IMR-90 (cell line): ENCODE measurements at regions not wholly inside any gene's neighbourhood (a gene's known extent, or its start where the extent isn't known, plus 50 kb on each side); places are given as distances from the start of the nearest gene placed in this dataset.

Experiments used
- ATAC-seq: fragments of 200-7000 bp; cut with Tn5 transposase; 2 replicates; pipeline ENCODE4 v1.9.1; 2020; ENCODE audit warnings: low read depth, mild to moderate bottlenecking, moderate library complexity
- BruUV-seq: library from RNA; stranded (reverse); fragments of 400-500 nt; replicated peaks from 2 replicates; lab custom pipeline; 2021; lab: Mats Ljungman, UMichigan
- CTCF ChIA-PET: fragments of 300-600 bp; formaldehyde crosslinking; extraction: SDS; loops from one replicate; lab custom pipeline; 2021; ENCODE audit warnings: antibody characterized with exemption; lab: Yijun Ruan, JAX
- POLR2A ChIA-PET: fragments of 300-600 bp; sonication (Branson Sonifier 250); formaldehyde crosslinking; loops from one replicate; lab custom pipeline; 2022; ENCODE audit warnings: antibody characterized with exemption; ENCODE audit not compliant: unreplicated experiment; lab: Charles Lee
- DNase-seq: peaks from one replicate; pipeline ENCODE4 v3.0.0; 2013
- H2AFZ ChIP-seq: replicated peaks from 2 replicates; pipeline ENCODE3; 2013; ENCODE audit warnings: low read length, mild to moderate bottlenecking; ENCODE audit not compliant: poor library complexity
- H2AK5ac ChIP-seq: 2 replicates; pipeline ENCODE4 v1.6.1; 2013; ENCODE audit warnings: low read depth, low read length, inconsistent platforms
- H2AK9ac ChIP-seq: replicated peaks from 2 replicates; pipeline ENCODE3; 2013; ENCODE audit warnings: mild to moderate bottlenecking, low read depth, low read length, moderate library complexity; ENCODE audit not compliant: poor library complexity
- H2BK120ac ChIP-seq: 2 replicates; pipeline ENCODE4 v1.6.1; 2013; ENCODE audit warnings: low read depth, low read length, inconsistent platforms
- H2BK15ac ChIP-seq: 3 replicates; pipeline ENCODE4 v1.6.1; 2013; ENCODE audit warnings: low read depth, low read length, inconsistent platforms
- H2BK20ac ChIP-seq: 2 replicates; pipeline ENCODE4 v1.6.1; 2013; ENCODE audit warnings: low read depth, mild to moderate bottlenecking, inconsistent platforms, low read length, moderate library complexity
- H2BK5ac ChIP-seq: 2 replicates; pipeline ENCODE4 v1.6.1; 2013; ENCODE audit warnings: mild to moderate bottlenecking, low read depth, low read length, inconsistent platforms; ENCODE audit not compliant: poor library complexity, severe bottlenecking
- H3K14ac ChIP-seq: replicated peaks from 2 replicates; pipeline ENCODE4 v1.6.1; 2013; ENCODE audit warnings: low read depth, low read length, inconsistent platforms
- H3K18ac ChIP-seq: 2 replicates; pipeline ENCODE4 v1.6.1; 2013; ENCODE audit warnings: low read depth, low read length, control low read depth
- H3K23ac ChIP-seq: 2 replicates; pipeline ENCODE4 v1.6.1; 2013; ENCODE audit warnings: low read depth, low read length, inconsistent platforms
- H3K27ac ChIP-seq: 2 replicates; pipeline ENCODE4 v1.5.1; 2013; ENCODE audit warnings: mild to moderate bottlenecking, control low read depth, low read length; ENCODE audit not compliant: insufficient read depth
- H3K27me3 ChIP-seq: 2 replicates; pipeline ENCODE4 v1.6.1; 2013; ENCODE audit warnings: low read length; ENCODE audit not compliant: control insufficient read depth, insufficient read depth
- H3K36me3 ChIP-seq: 2 replicates; pipeline ENCODE4 v1.6.1; 2013; ENCODE audit warnings: low read length, mixed read lengths; ENCODE audit not compliant: control insufficient read depth, insufficient read depth
- H3K4ac ChIP-seq: 2 replicates; pipeline ENCODE4 v1.6.1; 2013; ENCODE audit warnings: low read depth, low read length, inconsistent platforms
- H3K4me1 ChIP-seq: 2 replicates; pipeline ENCODE4 v1.6.1; 2013; ENCODE audit warnings: low read length, mixed read lengths; ENCODE audit not compliant: control insufficient read depth, insufficient read depth
- H3K4me2 ChIP-seq: 2 replicates; pipeline ENCODE4 v1.6.1; 2013; ENCODE audit warnings: low read depth, mild to moderate bottlenecking, control low read depth, low read length, moderate library complexity
- H3K4me3 ChIP-seq: 2 replicates; pipeline ENCODE4 v1.5.1; 2013; ENCODE audit warnings: low read depth, mild to moderate bottlenecking, control low read depth, low read length, moderate library complexity; ENCODE audit not compliant: insufficient read depth
- H3K56ac ChIP-seq: 2 replicates; pipeline ENCODE4 v1.6.1; 2013; ENCODE audit warnings: low read length, inconsistent platforms; ENCODE audit not compliant: insufficient read depth; ENCODE audit errors: extremely low read depth
- H3K79me1 ChIP-seq, 2 experiments: 2 replicates each; pipeline ENCODE4 v1.6.1; 2013; ENCODE audit warnings: low read length in 2 of 2, inconsistent platforms in 1 of 2, low read depth in 1 of 2
- H3K9ac ChIP-seq: 2 replicates; pipeline ENCODE4 v1.6.1; 2013; ENCODE audit warnings: low read depth, low read length, control low read depth
- H3K9me1 ChIP-seq: 2 replicates; pipeline ENCODE4 v1.6.1; 2013; ENCODE audit warnings: low read length, inconsistent platforms; ENCODE audit not compliant: insufficient read depth
- H3K9me3 ChIP-seq: 2 replicates; pipeline ENCODE4 v1.6.1; 2013; ENCODE audit warnings: low read length; ENCODE audit not compliant: control insufficient read depth, insufficient read depth
- H4K20me1 ChIP-seq: 2 replicates; pipeline ENCODE4 v1.6.1; 2013; ENCODE audit warnings: low read length, inconsistent platforms; ENCODE audit not compliant: insufficient read depth
- H4K5ac ChIP-seq: 2 replicates; pipeline ENCODE4 v1.6.1; 2013; ENCODE audit warnings: mild to moderate bottlenecking, low read depth, low read length, control low read depth
- H4K8ac ChIP-seq, 2 experiments: 2 replicates each; pipeline ENCODE4 v1.6.1; 2013; ENCODE audit warnings: low read depth in 2 of 2, low read length in 2 of 2, control low read depth in 1 of 2, inconsistent platforms in 1 of 2
- H4K91ac ChIP-seq: 2 replicates; pipeline ENCODE4 v1.6.1; 2013; ENCODE audit warnings: low read depth, low read length, inconsistent platforms; ENCODE audit not compliant: insufficient read depth
- CEBPB ChIP-seq: IDR thresholded peaks from 2 replicates; pipeline ENCODE4 v1.6.1; 2012; ENCODE audit warnings: low read depth, low read length, improper control_type of control experiment
- CHD1 ChIP-seq: IDR thresholded peaks from 2 replicates; pipeline ENCODE4 v1.6.1; 2012; ENCODE audit warnings: low read depth, low read length, improper control_type of control experiment
- MAZ ChIP-seq: IDR thresholded peaks from 2 replicates; pipeline ENCODE4 v1.6.1; 2012; ENCODE audit warnings: low read depth, mild to moderate bottlenecking, low read length, improper control_type of control experiment, moderate library complexity, borderline replicate concordance
- POLR2A ChIP-seq: IDR thresholded peaks from 2 replicates; pipeline ENCODE4 v1.6.1; 2012; ENCODE audit warnings: mild to moderate bottlenecking, low read depth, low read length
- RFX5 ChIP-seq: IDR thresholded peaks from 2 replicates; pipeline ENCODE4 v1.8.0; 2012; ENCODE audit warnings: low read depth, mild to moderate bottlenecking, low read length, moderate library complexity
- WGBS, 2 experiments: methylation state at CpG; one replicate each; pipeline versions ENCODE4 v1.1.5 to v1.1.7; 2013; ENCODE audit warnings: missing lambda C conversion rate in 2 of 2; ENCODE audit not compliant: insufficient read length in 1 of 2; ENCODE audit errors: extremely low coverage in 2 of 2; 5-methylcytosine and 5-hydroxymethylcytosine counted together
- dilution Hi-C: fragments of 300-500 bp; cut with HindIII; formaldehyde crosslinking; loops from one replicate; pipeline ENCODE4 v1.14.3; 2018; ENCODE audit warnings: low sequenced_read_pairs; ENCODE audit not compliant: unreplicated experiment
- in situ Hi-C: fragments of 300-500 bp; cut with MboI; formaldehyde crosslinking; loops from 3 replicates; pipeline ENCODE4 v1.14.3; 2019; ENCODE audit warnings: low sequenced_read_pairs, inconsistent platforms, mixed read lengths
- intact Hi-C: fragments of 100-400 bp; cut with micrococcal nuclease; formaldehyde crosslinking; loops from 2 replicates; pipeline ENCODE4 v1.10.0; 2022

GRCh38 chr13:39110518-39111097 lies 72.4 kb downstream of the NHLRC3 start:
- Histone ChIP-seq H3K4me2 (no peak overlapping the region), H3K4me3 (no peak overlapping the region), H4K5ac (no peak overlapping the region), H3K9me1 (no peaks in the 10 kb centered on the region), H3K79me1 (no peaks in the 10 kb centered on the region), H2AK9ac (no peak overlapping the region), H2AFZ (no peak overlapping the region), H3K23ac (no peak overlapping the region), H3K56ac (no peak overlapping the region), H3K9ac (no peak overlapping the region), H2BK120ac (no peak overlapping the region), H3K14ac (no peak overlapping the region), H3K36me3 (no peaks in the 10 kb centered on the region), H3K18ac (no peak overlapping the region), H4K91ac (no peak overlapping the region), H3K4me1 (no peaks in the 10 kb centered on the region), H4K20me1 (no peaks in the 10 kb centered on the region), H3K27me3 (no peaks in the 10 kb centered on the region), H3K4ac (no peak overlapping the region), H2BK20ac (no peak overlapping the region), H2BK15ac (no peak overlapping the region), H4K8ac (no peak overlapping the region), H2AK5ac (no peak overlapping the region), H2BK5ac (no peak overlapping the region), H3K9me3 (no peaks in the 10 kb centered on the region), H3K27ac (no peak overlapping the region)
- dilution Hi-C loops (no loop called here), intact Hi-C loops (no loop called here), in situ Hi-C loops (no loop called here)
- ChIA-PET POLR2A (no interaction called here), CTCF (no interaction called here)
- no peak for DNase-seq
- WGBS, 2 experiments: no CpG with 5 or more reads among the region's 2 CpGs
- TF ChIP-seq CEBPB (no peak), RFX5 (no peak), POLR2A (no peak), MAZ (no peak), CHD1 (no peak)
- BruUV-seq: no TSS peak
- ATAC-seq: no peak
